GM18499 (cell line): ENCODE measurements at regions not wholly inside any gene's neighbourhood (a gene's known extent, or its start where the extent isn't known, plus 50 kb on each side); places are given as distances from the start of the nearest gene placed in this dataset.

Source experiments
- ATAC-seq: cut with Tn5 transposase; IDR thresholded peaks from one replicate; pipeline ENCODE4 v1.9.1; 2021; ENCODE audit warnings: moderate number of reproducible peaks; ENCODE audit not compliant: insufficient read depth, unreplicated experiment

DNA sequence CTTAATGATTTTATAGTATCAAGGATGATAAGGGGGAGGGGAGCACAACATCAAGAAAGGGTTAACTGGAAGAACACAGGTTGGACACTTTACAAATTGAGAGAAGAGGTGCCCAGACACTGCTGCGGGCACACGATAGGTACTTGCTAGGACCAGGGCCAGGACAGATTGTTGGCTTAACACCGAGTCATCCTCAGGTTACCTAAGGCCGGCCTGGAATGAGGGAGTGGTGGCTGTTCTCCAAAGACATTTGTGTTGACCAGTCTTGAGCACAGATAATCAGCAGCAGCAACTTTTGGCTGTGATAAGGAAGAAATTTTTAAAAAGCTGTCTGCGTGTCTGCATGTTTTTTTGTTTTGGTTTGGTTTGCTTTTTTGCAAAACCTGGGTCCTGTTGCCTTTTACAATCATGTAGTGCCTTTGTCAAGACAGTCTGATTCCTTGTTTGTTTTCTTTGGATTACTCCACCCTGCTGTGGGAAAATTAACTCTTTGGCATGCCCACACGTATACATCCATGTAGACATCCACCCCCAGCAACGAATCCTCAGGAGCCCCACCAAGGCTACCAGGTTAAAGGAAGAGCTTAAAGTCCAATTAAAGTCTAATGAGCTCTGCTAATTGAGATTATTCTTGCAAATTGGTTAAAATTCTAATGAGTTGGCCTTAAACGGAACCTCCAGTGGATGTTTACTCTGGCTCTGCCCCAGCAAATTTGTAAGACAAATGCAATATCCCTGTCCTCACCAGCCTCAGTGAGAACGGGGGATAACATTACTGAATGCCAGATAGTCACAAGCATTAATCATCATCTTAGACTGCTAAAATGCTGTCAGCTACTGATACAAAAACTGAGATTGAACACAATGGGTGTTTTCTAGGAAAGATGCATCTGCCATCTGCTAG, 382.3 kb downstream of the ACTL7B start:
- ATAC-seq = no peak

DNA sequence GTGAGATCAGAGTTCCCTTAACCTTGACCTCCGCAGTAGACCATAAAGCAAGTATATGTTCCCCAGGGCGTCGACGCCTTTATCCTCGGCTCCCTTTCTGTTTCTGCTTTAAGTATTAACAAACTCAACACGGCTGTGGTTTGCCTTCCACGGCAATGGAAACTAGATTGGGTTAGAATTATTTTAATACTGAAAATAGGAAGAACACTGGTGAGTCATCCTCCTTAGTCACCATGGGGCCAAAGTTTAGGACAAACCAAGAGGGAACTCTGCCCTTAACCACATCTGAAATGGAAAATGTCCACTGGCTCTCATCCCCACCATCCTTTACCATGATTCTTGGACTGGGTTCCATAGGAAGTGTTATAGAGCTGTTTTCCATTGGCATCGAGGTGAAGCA, 386.1 kb downstream of the ACTL7B start:
- ATAC-seq = no peak

DNA sequence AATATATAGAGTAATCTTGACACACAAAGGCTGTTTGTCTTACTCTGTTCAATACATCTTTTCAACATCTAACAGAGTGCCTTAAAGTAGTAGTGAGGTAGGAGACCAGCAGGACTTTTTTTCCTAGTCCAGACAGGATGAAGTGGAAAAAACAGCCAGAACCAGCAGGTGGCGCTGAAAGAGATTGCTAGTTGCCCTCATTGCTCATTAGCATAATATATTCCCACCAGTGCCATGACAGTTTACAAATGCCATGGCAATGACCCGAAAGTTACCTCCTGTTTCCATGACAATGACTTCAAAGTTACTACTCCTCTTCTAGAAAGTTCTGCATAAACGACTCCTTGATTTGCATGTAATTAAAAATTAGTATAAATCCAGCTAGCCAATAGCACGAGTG, 387.4 kb downstream of the ACTL7B start:
- no peak for ATAC-seq

DNA sequence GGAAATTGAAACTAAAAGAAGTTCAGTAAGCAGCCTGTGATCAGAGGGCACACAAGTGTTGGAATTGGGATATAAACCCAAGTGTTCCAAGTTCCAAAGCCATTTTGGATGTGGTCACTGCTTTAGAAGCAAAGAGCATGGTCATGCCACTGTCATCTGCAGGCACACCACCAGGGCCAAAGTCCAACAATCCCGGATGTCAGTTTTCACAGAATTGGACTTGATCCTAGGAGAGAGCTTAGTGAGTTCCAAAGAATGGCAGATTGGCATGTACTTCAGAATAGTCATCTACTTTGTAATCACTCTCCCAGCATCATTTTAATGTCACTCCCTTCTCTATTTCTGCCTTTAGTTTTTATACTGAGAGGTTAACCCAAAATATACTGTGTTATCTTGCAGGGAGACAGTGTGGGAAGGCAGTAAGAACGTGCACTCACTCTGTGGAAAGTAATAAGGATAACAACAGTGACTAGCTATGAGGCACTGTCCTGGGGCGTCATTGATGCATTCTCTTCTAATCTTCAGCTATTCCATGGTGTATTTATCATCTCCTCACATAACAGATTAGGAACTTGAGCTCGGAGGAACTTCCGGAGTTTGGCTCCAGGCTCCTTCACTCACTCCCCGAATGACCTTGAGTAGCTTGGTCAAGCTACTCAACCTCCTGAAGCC, 388.0 kb downstream of the ACTL7B start:
- ATAC-seq = no peak

DNA sequence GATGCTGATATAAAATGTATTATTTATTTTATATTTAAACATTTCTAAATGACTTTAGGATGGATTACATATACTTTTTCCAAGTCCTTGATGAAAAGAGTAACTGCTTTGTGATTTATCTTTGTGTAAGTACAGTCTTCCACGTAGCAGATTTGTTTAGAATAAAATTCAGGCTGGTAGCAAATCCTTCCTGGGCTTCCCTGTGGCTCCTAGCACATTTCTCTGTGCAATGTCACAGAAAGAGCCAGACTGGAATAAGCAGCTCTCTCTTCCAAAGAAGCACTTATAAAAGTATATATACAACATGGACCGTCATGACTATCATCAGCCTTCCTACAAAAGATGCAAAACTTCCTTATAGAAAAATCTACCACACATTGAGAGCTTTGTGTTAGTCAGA, 388.6 kb downstream of the ACTL7B start:
- no peak for ATAC-seq

DNA sequence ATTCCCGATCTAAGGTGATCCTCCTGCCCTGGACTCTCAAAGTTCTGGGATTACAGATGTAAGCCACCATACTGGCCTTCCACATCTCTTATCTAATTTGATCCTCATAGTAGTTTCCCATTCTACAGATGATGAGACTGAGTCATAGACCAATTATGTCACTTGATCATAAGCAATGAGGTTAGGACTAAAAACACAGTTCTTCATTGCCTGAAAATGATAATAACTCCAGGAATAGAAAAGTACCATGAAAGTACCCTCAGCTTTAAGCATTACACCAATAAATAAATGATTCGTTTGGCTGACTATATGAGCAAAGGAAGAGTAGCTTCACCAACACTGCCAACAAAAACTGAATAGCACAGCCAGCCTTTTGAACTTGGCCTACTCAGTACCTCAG, 389.5 kb downstream of the ACTL7B start:
- no peak for ATAC-seq

DNA sequence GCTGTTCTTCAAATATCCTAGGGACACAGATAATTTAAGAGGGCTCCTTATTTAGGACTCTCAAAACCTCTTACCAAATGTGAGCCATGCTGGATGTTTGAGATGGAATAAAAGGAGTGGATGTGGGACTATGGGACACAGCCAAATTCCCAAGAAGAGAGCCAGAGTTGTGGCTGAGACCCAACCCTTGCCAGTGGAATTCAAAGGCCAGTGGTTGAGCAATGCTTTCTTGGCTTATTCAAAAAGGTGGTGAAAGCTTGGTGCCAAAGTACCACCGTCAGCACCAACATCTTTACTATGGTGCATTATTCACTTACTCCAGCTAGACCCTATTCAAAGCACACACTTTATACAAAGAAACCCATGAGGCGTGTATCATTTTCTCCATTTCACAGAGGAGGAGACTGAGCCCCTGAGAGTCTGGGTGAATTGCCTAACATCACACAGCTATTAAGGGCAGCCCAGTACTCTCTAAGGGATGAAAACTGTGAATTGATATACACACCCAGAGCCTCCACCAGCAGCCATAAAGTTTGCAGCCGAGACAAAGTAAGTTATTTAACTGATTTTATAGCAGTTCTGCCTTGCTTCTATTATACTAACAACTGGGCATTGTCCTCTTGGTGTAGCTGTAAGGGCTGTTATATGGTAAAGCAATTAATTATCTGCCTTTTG, 391.7 kb downstream of the ACTL7B start:
- ATAC-seq = no peak

DNA sequence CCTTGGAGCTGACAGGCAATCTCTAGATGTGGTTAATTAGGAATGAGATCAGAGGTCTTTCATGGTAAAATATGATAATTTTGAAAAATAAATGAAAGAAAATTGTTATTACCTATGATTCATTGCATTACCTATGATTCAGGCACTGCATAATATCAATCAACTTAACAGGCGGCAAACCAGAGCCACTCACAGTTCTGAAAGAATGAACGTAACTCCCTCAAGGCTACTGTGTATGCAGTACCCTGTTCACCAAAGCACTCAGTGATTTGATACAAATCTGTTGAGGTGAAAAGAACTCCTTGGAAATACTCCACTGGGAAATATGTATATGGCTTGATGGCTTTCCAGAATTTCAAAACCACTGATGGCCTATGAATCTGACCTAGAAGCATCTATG, 398.9 kb downstream of the ACTL7B start:
- ATAC-seq = no peak

DNA sequence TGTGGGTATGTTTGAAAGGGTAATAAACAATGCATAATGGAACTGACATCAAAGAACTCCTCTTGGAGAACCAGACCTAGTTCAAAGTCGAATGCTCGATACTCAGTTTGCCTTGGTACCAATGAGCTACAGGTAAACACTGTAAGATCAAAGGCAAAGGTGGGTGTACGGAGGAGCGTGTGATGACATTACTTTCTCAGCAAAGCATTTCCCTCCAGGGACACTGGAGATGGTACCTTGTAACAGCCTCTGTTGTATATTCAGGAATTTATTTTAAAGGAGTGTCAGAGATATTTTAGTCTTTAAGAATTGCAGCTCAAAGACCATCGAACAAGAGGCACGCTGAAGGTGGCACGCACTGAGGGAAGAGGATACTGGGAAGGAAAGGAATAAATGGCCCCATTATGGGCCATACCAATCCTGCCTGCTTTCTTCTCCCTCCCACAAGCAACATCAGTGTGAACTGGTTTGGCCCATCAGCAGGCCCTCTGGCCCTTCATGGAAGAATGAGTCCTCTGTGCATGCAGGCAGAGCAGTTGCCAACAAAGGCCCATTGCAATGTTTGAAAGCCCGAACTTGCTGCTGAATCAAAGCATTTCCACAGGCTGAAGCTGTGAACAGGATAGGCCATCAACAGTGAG, 410.2 kb downstream of the ACTL7B start:
- no peak for ATAC-seq

DNA sequence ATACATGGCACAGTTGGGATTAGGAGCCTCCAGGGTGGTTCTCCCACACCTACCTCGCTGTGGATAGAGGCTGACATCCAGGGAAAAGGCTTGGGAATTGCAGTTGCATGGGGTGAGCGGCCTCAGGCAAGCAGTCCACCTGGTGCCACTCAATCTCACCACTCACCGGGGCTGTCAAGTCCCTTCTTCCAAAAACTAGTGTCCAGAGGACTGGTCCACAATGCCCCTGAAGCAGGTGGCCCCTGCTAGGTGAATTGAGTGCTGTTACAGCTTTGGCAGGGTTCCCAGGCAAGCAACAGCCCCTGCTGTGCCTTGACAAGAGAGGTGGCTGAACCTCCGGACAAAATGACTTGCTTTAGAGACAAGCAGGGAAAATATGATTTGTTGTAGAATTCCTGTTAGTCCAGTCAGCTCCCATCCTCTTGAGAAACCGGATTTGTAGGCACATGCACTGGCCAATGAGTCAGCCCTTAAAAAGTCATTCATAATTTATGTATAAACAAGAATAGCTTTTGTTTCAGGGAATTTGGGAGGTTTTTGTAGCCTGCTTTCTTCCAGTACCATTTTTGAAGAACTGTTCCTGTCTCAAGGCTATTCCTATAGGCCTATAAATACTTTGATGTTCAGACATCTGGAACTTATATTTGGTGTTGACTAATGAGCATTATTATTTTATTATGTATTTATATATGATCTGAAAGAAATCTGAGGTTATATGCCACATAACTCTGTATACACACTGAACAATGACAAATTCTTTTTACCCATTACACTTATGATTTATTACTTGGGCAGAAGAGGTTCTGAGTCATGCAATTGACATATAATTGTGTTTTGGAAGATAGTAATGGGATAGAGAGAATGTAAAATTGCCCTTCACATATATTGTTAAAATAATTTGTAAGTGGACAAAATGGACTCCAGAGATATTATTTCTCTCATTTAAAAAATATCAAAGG, 411.1 kb downstream of the ACTL7B start:
- no peak for ATAC-seq

DNA sequence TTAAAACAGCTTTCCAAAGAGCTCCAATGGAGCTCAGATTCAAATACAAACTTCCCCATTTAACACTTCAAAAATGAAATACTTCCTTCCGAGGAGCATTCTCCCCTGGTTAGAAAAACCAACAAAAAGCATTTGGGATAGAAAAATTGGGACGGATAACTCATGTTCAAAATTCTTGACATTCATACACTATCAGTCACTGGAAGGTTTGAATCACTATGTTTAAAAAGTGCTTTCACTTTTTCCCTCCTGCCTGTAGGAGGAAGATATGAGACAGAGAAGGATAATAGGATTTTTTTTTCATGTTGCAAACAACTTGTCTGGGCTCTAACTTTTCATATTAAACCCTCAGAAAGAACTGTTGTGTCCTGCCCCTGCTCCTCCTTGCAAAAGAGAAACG, 412.0 kb downstream of the ACTL7B start:
- no peak for ATAC-seq

DNA sequence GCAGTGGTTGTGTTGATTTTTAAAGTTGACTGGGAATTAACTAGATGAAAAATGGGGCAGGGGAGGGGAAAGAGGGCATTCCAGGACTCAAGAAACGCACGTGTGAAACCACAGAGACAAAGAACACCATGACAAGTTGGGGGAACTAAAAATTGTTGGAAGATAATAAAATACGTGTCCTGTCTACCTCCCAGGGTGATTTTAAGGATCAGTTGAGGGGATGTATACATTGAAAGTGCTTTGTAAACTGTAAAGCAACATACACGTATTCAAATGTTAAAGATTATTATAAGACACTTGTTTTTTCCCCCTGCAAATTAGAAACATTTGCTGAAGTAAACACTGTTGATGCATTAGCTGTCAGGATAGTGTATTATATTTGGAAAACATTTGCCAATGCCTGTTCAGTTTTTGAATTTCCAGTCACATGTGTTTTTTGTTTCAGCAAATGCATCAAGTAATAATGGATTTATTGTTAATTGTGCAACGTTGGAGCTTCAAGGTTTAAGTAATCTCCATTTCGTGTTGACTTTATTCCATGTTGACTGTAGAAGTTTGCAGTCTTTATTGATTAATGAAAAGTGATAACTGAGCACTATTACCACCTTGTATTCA, 412.7 kb downstream of the ACTL7B start:
- ATAC-seq = no peak

DNA sequence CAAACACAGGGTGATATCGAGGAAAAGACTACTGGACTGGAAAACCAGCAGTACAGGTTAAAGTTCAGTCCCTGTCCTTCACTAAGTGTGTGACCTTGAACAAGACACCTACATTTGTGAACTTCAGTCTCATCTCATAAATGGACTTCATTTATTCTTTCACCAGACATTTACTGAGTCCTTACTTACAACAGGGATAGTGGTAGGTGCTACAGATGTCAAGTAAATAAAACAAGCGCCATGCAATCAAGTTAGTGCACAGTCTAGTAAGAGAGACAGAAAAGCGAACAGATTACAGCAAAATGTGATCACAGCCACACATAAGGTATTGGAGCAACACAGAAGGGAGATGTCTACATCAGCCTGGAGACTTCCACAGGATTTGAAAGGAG, 413.2 kb downstream of the ACTL7B start:
- no peak for ATAC-seq

DNA sequence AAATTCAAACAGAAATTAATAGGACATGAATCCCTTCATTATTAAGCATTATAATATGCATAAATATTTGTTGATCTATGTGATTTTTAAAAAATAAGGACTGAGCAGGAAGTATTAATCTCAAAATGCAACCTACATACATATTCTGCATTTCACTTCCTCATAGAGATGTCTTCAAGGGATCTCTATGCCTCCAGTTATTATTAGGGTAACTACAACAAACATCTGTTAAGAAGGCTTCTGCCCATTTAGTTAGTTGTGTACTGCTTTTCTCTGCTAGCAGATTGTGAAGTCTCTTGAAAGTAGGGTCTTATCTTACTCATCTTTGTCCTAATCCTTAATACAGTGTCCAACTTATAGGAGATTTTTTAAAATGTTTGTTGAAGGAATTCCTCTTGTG, 414.1 kb downstream of the ACTL7B start:
- ATAC-seq = no peak

DNA sequence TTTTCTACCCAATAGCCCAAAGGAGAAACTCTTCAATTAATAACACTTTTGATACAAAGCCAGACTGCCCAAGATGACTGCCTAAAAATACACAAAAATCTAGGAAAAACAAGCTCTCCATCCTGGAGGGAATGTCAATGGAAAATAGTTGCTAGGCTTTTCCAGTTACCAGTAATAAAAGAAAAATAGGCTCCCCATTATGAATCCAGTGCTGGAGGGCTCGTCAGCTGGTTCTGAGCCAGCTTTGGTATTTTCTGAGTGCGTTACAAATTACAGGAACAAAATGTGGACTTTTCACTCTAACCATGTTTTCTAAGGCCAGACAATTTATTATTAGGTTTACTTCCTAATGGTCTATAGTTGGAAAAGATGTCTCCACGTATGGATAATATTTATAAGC, 414.5 kb downstream of the ACTL7B start:
- ATAC-seq = no peak

DNA sequence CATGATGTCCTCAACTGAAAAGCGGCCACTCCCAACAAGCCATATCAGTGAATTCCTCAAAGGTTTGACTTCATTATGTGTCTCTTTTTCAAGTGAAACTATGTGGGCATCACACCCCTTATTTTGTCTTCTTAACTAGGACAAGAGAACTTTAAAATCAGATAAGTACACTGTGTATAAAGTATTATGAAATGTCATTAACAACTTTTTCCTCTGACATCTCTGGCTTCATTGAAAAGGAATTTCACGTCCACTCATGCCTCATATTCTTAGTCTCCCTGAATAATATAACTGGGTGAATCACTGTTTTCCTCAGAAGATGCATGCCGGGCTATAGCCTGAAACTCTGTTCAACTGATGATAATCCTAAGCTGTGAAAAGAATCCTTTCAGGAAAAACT, 415.8 kb downstream of the ACTL7B start:
- no peak for ATAC-seq

DNA sequence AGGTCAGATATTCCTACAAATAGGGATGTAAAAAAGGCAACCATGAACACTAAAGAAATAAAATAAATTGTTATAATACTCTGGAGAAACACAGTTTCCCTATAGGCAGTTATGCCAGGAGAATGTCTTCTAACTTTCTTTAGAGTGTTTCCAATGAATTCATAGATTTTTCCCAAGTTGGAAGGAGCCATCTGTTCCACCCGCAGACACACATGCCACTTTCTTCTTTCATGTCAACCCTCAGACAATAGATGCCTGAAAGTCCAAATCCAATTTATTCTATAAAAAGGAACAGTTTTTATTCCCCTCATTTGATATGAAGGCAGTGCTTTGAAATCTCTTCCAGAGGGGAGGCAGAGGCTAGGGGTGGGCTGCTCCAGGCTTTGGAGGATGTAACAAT, 418.1 kb downstream of the ACTL7B start:
- ATAC-seq = no peak

DNA sequence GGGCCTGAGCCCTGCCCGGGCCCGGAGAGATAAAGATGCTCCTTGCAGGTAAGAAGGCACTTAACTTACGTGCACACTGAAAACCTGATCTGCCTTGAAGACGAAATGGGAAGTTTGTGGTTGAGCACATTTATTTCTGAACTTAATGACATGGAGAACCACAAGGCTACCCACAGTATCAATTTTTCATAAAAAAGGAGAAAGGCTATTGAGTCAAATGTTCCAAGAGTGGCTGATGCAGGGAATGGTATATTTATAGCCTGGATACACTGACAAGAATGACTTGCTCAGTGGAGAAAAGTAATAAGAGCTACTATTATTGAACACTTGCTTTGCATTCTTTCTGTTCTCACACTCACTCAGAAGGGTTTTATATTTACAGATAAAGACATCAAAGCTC, 419.3 kb downstream of the ACTL7B start:
- no peak for ATAC-seq

DNA sequence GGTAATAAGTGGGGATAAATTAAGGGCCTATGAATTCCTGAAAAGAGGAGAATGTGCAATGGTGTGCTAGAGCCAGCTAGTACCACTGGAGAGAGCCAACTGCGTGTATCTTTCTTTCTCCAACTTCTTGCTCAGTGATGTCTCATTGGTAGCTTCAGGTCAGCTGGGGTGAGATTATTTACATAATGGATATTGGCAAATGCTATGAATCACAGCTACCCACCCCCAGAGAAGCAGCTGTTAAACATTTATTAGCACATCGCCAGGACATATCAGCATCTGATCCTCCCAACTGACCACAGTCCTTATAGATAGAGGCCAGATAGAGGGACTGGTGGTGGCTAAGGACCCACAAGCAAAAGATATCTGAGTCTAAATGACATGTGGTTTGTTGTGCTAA, 421.3 kb downstream of the ACTL7B start:
- no peak for ATAC-seq
